ENCODE measurements at regions not wholly inside any gene's neighbourhood (a gene's known extent, or its start where the extent isn't known, plus 50 kb on each side); places are given as distances from the start of the nearest gene placed in this dataset.

DNA sequence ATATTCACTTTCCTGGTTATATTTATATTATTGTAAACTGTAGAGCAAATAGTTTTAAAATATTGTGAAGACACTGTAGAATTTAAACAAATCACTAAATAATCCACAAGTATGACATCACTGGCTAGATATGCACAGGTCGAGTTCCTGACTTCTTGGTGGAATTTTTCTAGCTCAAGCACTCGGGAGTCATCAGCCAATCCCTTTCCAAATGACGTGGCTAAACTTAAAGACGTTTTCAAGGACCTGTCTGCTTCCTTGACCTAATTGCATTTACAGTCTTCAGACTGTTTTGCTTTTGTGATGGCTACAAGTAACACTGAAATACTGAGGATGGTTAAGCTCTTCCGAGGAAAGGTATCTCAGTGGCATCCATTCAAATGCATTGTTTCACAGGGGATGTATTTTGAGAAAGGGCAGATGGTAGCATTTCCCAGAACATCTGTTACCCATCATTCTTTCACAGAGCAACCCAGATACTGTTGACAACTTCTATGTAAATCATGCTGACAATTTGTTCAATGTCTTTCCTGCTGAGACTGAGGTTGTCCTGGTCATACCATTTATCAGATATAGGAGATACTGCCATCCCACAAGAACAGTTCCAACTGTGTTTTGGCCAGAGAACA is 262.8 kb downstream of the CDH10 start:
- TF ChIP-seq, protein P1, sequence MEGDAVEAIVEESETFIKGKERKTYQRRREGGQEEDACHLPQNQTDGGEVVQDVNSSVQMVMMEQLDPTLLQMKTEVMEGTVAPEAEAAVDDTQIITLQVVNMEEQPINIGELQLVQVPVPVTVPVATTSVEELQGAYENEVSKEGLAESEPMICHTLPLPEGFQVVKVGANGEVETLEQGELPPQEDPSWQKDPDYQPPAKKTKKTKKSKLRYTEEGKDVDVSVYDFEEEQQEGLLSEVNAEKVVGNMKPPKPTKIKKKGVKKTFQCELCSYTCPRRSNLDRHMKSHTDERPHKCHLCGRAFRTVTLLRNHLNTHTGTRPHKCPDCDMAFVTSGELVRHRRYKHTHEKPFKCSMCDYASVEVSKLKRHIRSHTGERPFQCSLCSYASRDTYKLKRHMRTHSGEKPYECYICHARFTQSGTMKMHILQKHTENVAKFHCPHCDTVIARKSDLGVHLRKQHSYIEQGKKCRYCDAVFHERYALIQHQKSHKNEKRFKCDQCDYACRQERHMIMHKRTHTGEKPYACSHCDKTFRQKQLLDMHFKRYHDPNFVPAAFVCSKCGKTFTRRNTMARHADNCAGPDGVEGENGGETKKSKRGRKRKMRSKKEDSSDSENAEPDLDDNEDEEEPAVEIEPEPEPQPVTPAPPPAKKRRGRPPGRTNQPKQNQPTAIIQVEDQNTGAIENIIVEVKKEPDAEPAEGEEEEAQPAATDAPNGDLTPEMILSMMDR (conservative IDR thresholded peaks at IDR 0.05; ENCODE audit: control insufficient read depth, insufficient read depth, low read depth, low read length), result no peak
- no peak for DNase-seq (ENCODE audit: low read depth)
- no peak overlapping the region for H3K4me3 ChIP-seq (ENCODE audit: control insufficient read depth, low read depth, low read length)

DNA sequence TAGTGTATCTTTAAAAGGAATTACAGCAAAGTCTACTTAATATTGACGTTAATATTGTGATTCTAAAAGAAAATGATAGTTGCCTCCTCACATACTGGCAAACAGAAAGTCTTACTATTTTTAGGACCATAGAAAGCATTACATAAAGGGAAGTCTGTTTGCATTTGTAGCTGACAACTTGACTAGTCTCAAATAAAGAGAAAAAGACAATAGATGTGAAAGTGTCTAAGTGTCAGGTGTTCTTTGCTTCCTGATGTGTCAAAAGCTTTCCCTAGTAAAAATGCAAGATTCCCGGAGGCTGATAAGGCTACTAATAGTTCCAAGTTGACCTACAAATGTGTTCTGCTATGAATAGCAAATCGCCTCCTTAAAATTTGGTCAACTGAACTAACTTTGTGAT is 259.7 kb downstream of the CDH10 start:
- H3K4me3 ChIP-seq (ENCODE audit: control insufficient read depth, low read depth, low read length), result no peak overlapping the region
- no peak for DNase-seq (ENCODE audit: low read depth)
- TF ChIP-seq, protein P1 (conservative IDR thresholded peaks at IDR 0.05; ENCODE audit: control insufficient read depth, insufficient read depth, low read depth, low read length), result no peak

DNA sequence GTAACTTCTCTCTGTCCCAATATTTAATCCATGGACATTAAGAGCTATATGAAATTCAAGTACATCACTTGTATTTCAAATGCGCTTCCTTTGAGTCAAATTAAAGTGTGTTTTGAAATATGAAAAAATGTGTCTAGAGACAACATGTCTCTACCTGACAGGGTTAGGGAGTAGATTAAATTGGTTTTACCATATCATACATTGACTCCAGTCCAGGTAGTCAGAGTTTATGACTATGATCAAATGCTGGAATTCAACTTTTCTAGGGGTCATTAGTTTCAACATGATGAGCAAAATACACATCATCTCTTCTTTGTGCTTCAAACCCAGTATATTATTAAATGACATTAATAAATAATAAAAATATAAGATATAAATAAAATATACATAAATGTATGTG is 259.2 kb downstream of the CDH10 start:
- TF ChIP-seq, protein P1 (conservative IDR thresholded peaks at IDR 0.05; ENCODE audit: control insufficient read depth, insufficient read depth, low read depth, low read length), result no peak
- DNase-seq (ENCODE audit: low read depth), result no peak
- no peak overlapping the region for H3K4me3 ChIP-seq (ENCODE audit: control insufficient read depth, low read depth, low read length)

DNA sequence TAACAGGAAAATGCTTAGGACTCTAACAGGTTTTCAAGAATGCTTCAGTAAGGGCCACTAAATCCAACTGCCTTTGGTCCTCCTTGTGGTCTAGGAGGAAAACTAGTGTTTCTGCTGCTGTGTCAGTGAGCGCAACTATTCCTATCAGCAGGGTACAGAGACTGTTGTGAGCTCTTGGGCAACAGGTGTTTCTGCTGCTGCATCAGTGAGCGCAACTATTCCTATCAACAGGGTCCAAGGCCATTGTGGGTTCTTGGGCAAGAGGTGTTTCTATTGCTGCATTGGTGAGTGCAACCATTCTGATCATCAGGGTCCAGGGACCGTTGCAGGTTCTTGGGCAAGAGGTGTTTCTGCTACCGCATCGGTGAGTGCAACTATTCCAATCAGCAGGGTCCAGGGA is 256.3 kb downstream of the CDH10 start:
- DNase-seq (ENCODE audit: low read depth), result no peak
- TF ChIP-seq, protein P1 (conservative IDR thresholded peaks at IDR 0.05; ENCODE audit: control insufficient read depth, insufficient read depth, low read depth, low read length), result no peak
- H3K4me3 ChIP-seq (ENCODE audit: control insufficient read depth, low read depth, low read length), result no peak overlapping the region

DNA sequence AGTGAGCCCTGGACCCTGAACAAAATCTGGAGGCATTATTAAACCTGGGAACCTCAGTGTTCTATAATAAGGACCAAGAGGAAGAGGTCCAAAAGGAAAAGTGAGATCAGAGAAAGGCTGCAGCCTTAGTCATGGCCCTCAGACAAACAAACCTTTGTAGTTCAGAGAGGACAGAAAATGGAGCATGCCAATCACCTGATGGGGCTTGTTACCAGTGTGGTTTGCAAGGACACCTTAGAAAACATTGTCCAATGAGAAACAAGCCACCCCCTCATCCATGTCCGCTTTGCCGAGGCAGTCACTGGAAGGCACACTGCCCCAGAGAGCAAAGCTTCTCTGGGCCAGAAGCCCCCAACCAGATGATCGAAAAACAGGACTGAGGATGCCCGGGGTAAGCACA is 254.8 kb downstream of the CDH10 start:
- DNase-seq (ENCODE audit: low read depth), result no peak
- H3K4me3 ChIP-seq (ENCODE audit: control insufficient read depth, low read depth, low read length), result no peak overlapping the region
- TF ChIP-seq, protein P1 (conservative IDR thresholded peaks at IDR 0.05; ENCODE audit: control insufficient read depth, insufficient read depth, low read depth, low read length), result no peak

DNA sequence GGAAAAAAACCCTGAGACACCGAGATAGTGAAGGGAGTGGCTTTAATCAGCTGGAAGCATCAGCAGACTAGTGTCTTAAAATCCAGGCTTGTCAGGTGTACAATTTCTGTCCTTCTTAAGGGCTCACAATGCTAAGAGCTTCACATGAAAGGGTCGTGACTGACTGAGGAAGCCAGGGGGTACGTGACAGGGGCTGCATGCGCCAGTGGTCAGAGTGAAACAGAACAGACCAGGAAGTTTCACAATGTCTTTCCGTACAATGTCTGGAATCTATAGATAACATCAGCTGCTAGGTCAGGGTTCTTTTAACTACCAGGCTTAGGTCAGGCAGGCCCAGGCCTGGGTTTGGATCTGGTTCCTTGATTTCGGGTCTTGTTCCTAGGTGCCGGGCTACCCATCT is 253.0 kb downstream of the CDH10 start:
- DNase-seq (ENCODE audit: low read depth), result no peak
- no peak overlapping the region for H3K4me3 ChIP-seq (ENCODE audit: control insufficient read depth, low read depth, low read length)
- TF ChIP-seq, protein P1 (conservative IDR thresholded peaks at IDR 0.05; ENCODE audit: control insufficient read depth, insufficient read depth, low read depth, low read length), result no peak

DNA sequence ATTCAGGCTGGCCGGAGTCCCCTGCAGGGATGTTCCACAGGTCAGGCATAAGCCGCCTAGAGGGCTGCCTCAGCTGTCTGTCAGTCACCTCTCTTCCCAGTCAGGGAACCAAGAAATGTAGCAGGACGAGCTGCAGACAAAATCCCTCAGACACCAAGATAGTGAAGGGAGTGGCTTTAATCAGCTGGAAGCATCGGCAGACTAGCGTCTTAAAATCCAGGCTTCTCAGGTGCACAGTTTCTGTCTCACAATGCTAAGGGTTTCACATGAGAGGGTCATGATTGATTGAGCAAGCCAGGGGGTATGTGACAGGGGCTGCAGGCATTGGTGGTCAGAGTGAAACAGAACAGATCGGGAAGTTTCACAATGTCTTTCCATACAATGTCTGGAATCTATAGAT is 247.2 kb downstream of the CDH10 start:
- DNase-seq (ENCODE audit: low read depth), result no peak
- H3K4me3 ChIP-seq (ENCODE audit: control insufficient read depth, low read depth, low read length), result no peak overlapping the region
- TF ChIP-seq, protein P1 (conservative IDR thresholded peaks at IDR 0.05; ENCODE audit: control insufficient read depth, insufficient read depth, low read depth, low read length), result no peak
